Esophagus squamous epithelium (tissue), 4 donors: ENCODE measurements at regions not wholly inside any gene's neighbourhood (a gene's known extent, or its start where the extent isn't known, plus 50 kb on each side); places are given as distances from the start of the nearest gene placed in this dataset.

Source experiments
- CTCF ChIP-seq, 6 experiments: fragments of 450-650 bp in 4 of 6; fragments of 200-600 bp in 2 of 6; sonication (generic) in 2 of 6; IDR thresholded peaks; one replicate each; pipeline ENCODE4 v1.5.1; 2016 to 2019; ENCODE audit warnings: antibody characterized with exemption in 6 of 6, mild to moderate bottlenecking in 4 of 6, moderate library complexity in 4 of 6
- POLR2A ChIP-seq, 4 donors: fragments of 450-650 bp; IDR thresholded peaks; one replicate each; pipeline ENCODE4 v1.6.1; 2017; ENCODE audit warnings: antibody characterized with exemption in 4 of 4, mild to moderate bottlenecking in 4 of 4, moderate library complexity in 3 of 4

GRCh38 chr18:24840051-24840450, 379.6 kb downstream of the HRH4 start:
- TF ChIP-seq CTCF (IDR thresholded peaks at IDR 0.05) (no peak), POLR2A (IDR thresholded peaks at IDR 0.05) (no peak)
